Bronchial epithelial cell (primary cell): ENCODE measurements at regions not wholly inside any gene's neighbourhood (a gene's known extent, or its start where the extent isn't known, plus 50 kb on each side); places are given as distances from the start of the nearest gene placed in this dataset.

ENCODE experiments used
- DNase-seq: peaks from one replicate; pipeline ENCODE4 v3.0.0-alpha.2; 2010; ENCODE audit warnings: low read depth
- FAIRE-seq: peaks from 2 replicates; lab custom pipeline; 2011; peaks lifted over from hg19 to GRCh38; lab: Jason Lieb, UNC
- H3K27me3 ChIP-seq: 2 replicates; pipeline ENCODE4 v1.5.1; 2011; ENCODE audit warnings: low read length; ENCODE audit not compliant: control insufficient read depth, insufficient read depth
- H3K36me3 ChIP-seq: 2 replicates; pipeline ENCODE4 v1.5.1; 2011; ENCODE audit warnings: low read length; ENCODE audit not compliant: control insufficient read depth, insufficient read depth
- H3K4me3 ChIP-seq: 2 replicates; pipeline ENCODE4 v1.5.1; 2011; ENCODE audit warnings: mild to moderate bottlenecking, low read depth, low read length, control low read depth
- CTCF ChIP-seq: IDR thresholded peaks from 2 replicates; pipeline ENCODE4 v1.5.1; 2011; ENCODE audit warnings: mild to moderate bottlenecking, moderate library complexity, low read length, control low read depth, inconsistent platforms; ENCODE audit not compliant: insufficient read depth, severe bottlenecking

- DNase-seq (no peak), FAIRE-seq (no peak)
- TF ChIP-seq CTCF = no peak
- Histone ChIP-seq H3K27me3 (no peaks in the 10 kb centered on the region), H3K4me3 (no peak overlapping the region), H3K36me3 (no peaks in the 10 kb centered on the region)
Observed at GRCh38 chr16:14020141-14020540, 51.0 kb upstream of the MRTFB start.
